Stimulated activated CD4-positive, alpha-beta T cell treated with anti-CD3 and anti-CD28 coated beads, Interleukin-12 subunit alpha, Interleukin-12 subunit beta, amount 100 ng/mL, for 24 hours (primary cell): ENCODE measurements at regions not wholly inside any gene's neighbourhood (a gene's known extent, or its start where the extent isn't known, plus 50 kb on each side); places are given as distances from the start of the nearest gene placed in this dataset.
"Not testable (repeated sequence)": the region's sequence is repeated elsewhere in the genome, so short reads cannot be mapped to it uniquely, and the experiment has no call there.

Experiments
- DNase-seq, 2 experiments: peaks; one replicate each; pipeline ENCODE4 v3.0.0-alpha.2; 2020; ENCODE audit warnings: low read depth in 2 of 2

- DNase-seq, result no peak
These were observed 132.9 kb upstream of the LRIG1 start for GRCh38 chr3:66633402-66634381.

- DNase-seq, result no peak
These were observed 137.9 kb upstream of the LRIG1 start for GRCh38 chr3:66638717-66639116.

DNA sequence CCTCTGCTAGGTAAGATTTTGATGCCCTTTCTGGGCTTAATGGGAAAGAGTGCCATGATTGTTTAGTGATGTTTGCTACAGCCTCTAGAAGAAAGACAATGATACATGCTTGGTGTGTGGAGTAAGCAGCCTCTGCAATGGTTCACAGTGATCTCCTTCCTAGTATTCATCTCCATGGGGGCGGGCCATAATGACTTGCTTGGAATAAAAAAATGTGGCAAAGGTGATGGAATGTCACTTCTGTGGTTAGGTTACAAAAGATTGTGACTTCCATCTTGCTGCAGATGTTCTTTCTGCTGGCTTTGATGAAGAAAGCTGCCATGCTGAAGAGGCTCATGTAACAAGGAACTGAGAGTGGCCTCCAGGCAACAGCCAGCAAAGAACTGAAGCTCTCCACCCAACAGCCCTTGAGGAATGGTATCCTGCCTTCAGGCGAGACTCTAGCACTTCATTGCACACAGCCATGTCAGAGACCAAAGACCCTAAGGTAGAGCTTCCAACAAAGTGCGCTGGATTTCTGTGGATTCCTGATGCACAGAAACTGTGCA lies 139.1 kb upstream of the LRIG1 start:
- DNase-seq, result no peak

DNA sequence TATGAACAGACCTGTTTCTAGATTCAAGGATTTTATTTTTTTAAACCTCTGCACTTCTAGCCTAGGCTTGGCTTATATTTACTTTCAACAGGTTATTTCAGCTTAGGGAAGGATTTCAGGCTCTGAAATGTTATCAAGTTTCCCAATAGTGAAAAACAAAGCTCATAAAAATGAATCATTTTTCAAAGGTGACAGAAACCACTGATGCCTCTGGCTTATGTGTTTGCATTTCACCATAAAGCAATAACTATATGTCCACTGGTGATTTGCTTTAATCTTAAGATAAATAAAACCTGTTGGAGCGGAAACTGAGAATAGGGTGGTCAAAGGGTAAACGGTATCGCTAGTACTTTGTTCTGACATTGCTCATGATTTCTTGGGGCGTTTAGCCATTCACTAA lies 141.2 kb upstream of the LRIG1 start:
- DNase-seq, result no peak

GRCh38 chr3:66642484-66642883 lies 141.7 kb upstream of the LRIG1 start:
- DNase-seq, result no peak

- no peak for DNase-seq
These were observed 143.7 kb upstream of the LRIG1 start for GRCh38 chr3:66644549-66644948.

- DNase-seq, result no peak
These were observed 148.2 kb upstream of the LRIG1 start for GRCh38 chr3:66648975-66649374.

GRCh38 chr3:66651520-66651919 lies 150.7 kb upstream of the LRIG1 start:
- DNase-seq, result not testable (repeated sequence)

- not testable (repeated sequence) for DNase-seq
These were observed 151.3 kb upstream of the LRIG1 start for GRCh38 chr3:66652100-66652499.

DNA sequence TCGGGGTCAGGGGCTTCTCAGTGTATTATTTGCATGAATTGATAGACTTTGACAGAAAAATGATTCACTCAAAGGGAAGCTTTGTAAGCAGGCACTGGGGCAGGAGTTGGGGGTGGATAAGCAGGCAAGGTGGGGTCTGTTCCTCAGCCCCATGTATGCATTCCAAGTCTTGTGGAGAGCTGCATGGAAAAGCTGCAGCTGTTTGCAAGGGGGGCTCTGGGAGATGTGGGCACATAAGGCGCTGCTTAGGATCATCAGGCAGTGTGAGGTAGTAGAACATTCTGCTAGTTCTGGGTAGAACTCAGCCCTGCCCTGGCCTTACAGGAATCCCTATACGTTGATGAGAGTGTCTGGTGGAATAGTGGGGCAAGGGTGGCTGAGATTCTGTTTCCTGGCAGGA lies 154.2 kb upstream of the LRIG1 start:
- no peak for DNase-seq

DNA sequence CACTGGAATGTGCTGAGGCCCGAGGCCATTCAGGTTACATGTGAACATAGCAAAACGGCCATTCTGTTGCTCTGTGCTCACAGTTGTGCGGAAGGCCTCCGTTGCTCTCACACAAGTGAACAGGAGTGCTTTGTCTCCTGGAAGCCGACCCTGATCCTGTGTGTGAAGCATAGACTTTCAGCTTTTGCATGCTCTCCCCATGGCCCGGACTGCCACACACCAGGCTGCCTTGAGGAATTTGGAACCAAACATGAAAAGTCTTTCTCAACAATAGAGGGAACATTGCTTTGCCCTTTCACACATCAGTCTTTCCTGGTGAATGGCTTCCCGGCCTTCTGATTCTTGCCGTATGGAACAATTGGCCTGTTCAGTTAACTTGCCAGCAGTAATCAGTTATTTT lies 154.8 kb upstream of the LRIG1 start:
- DNase-seq, result no peak

- DNase-seq, result no peak
These were observed 155.8 kb upstream of the LRIG1 start for GRCh38 chr3:66656609-66657008.

- DNase-seq, result no peak
These were observed 158.2 kb upstream of the LRIG1 start for GRCh38 chr3:66659056-66659455.

- DNase-seq, result no peak
These were observed 160.8 kb upstream of the LRIG1 start for GRCh38 chr3:66661628-66662027.

DNA sequence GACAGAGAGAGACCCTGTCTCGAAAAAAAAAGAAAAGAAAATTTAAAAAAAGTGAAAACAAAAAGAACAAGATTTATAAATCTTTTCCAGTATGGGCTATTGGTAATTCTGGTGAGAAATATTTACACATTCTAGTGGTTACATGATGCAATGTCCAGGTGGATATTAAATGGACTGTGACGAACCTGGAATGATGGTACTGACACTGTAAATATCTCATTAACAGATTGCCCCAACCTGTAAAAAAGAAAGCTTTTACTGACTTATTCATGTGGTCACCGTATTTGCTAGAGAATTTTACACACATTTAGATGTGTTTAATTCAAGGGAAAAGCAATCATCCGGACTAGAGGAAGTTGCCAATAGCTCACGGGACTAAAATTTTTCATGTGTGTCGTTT lies 162.1 kb upstream of the LRIG1 start:
- DNase-seq, result no peak

- DNase-seq, result no peak
These were observed 164.3 kb upstream of the LRIG1 start for GRCh38 chr3:66665021-66665695.

- no peak for DNase-seq
These were observed 165.5 kb upstream of the LRIG1 start for GRCh38 chr3:66666362-66666761.

DNA sequence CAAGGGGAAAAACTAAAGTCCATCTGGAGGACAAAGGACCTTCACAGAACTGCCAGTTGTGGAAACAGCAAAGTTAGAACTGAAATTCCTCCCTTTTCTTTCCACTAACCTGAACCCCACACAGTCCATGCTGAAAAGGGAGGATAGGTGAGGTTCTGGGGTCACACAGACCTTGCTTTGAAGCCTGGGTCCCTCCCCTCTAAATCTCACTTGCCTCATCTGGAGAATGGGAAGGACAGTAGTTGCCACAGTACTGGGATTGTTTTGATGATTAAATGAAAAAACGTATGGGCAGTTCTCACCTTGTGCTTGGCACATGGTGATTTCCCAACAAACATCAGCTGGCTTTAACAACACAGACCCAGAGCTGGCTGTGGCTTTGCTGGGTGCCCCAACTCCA lies 166.4 kb upstream of the LRIG1 start:
- no peak for DNase-seq

GRCh38 chr3:66671291-66671690 lies 170.5 kb upstream of the LRIG1 start:
- DNase-seq, result no peak

DNA sequence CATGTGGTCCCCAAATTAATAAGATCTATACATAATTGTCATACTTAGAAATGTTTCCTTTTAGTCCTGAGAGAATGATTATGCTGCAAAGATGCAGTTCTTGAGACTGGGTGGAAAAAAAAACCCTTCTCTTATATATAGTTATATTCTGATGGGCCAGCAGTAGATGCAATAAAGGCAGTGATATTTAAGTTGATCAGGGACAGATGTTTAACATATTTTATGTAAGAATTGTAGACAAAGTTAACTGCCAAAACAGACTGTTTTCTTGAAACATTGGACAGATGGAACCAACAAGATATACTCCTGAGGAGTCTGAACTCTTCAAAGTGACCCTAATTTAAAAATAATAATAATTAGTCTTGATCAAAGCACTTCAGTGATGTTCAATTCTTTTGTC lies 172.0 kb upstream of the LRIG1 start:
- no peak for DNase-seq

- DNase-seq, result no peak
These were observed 172.5 kb upstream of the LRIG1 start for GRCh38 chr3:66673293-66673692.

GRCh38 chr3:66675366-66675765 lies 174.5 kb upstream of the LRIG1 start:
- DNase-seq, result no peak
